ENCODE measurements at regions not wholly inside any gene's neighbourhood (a gene's known extent, or its start where the extent isn't known, plus 50 kb on each side); places are given as distances from the start of the nearest gene placed in this dataset.
"Not testable (repeated sequence)": the region's sequence is repeated elsewhere in the genome, so short reads cannot be mapped to it uniquely, and the experiment has no call there.

- DNase-seq; intact Hi-C loops (cut with DNase I); H3K36me3 ChIP-seq (replicated peaks in 1 of 2); H3K27ac ChIP-seq; H3K4me3 ChIP-seq; H3K27me3 ChIP-seq; H3K4me1 ChIP-seq (replicated peaks in 1 of 2); H3K9me3 ChIP-seq (replicated peaks in 1 of 3): not testable (repeated sequence)
- WGBS, 4 donors: 31 to 99% (median 94%) methylated on average over 28 to 50 of the region's 56 CpGs
These were observed 326.9 kb upstream of the PLGLB1 start for GRCh38 chr2:87348556-87348955.

- H3K27me3 ChIP-seq; H3K36me3 ChIP-seq (replicated peaks in 1 of 2); DNase-seq; H3K4me1 ChIP-seq (replicated peaks in 1 of 2); H3K9me3 ChIP-seq (replicated peaks in 1 of 3); intact Hi-C loops (cut with DNase I); H3K4me3 ChIP-seq; H3K27ac ChIP-seq: not testable (repeated sequence)
- 66 to 98% (median 95%) methylated on average over 26 to 51 of the region's 53 CpGs for WGBS, 4 donors
These were observed 327.4 kb upstream of the PLGLB1 start for GRCh38 chr2:87349006-87349405.

- H3K4me3 ChIP-seq: not testable (repeated sequence)
These were observed 330.7 kb upstream of the PLGLB1 start for GRCh38 chr2:87352178-87352934.

GRCh38 chr2:87353408-87353807 is 331.8 kb upstream of the PLGLB1 start:
- H3K27me3 ChIP-seq; H3K36me3 ChIP-seq (replicated peaks in 1 of 2); DNase-seq; intact Hi-C loops (cut with DNase I); H3K4me3 ChIP-seq; H3K9me3 ChIP-seq (replicated peaks in 1 of 3); H3K4me1 ChIP-seq (replicated peaks in 1 of 2); H3K27ac ChIP-seq: not testable (repeated sequence)
- 90 to 98% (median 94%) methylated on average over 5 to 6 of the region's 10 CpGs for WGBS, 4 donors

More at GRCh38 chr2:87352178-87352934, 330.7 kb upstream of the PLGLB1 start:
- H3K9me3 ChIP-seq (replicated peaks in 1 of 3); H3K27ac ChIP-seq; H3K27me3 ChIP-seq; H3K36me3 ChIP-seq (replicated peaks in 1 of 2); intact Hi-C loops (cut with DNase I); H3K4me1 ChIP-seq (replicated peaks in 1 of 2); DNase-seq: not testable (repeated sequence)
- WGBS, 4 donors: 84 to 98% (median 90%) methylated on average over 11 to 20 of the region's 21 CpGs

GRCh38 chr2:87354102-87354501 is 332.5 kb upstream of the PLGLB1 start:
- H3K4me1 ChIP-seq (replicated peaks in 1 of 2); DNase-seq; intact Hi-C loops (cut with DNase I): not testable (repeated sequence)

GRCh38 chr2:87360250-87360649 is 338.6 kb upstream of the PLGLB1 start:
- H3K4me3 ChIP-seq; DNase-seq; H3K9me3 ChIP-seq (replicated peaks in 1 of 3); intact Hi-C loops (cut with DNase I); H3K27ac ChIP-seq; H3K36me3 ChIP-seq (replicated peaks in 1 of 2); H3K27me3 ChIP-seq; H3K4me1 ChIP-seq (replicated peaks in 1 of 2): not testable (repeated sequence)

More at GRCh38 chr2:87354102-87354501, 332.5 kb upstream of the PLGLB1 start:
- H3K27ac ChIP-seq; H3K4me3 ChIP-seq; H3K36me3 ChIP-seq (replicated peaks in 1 of 2); H3K27me3 ChIP-seq; H3K9me3 ChIP-seq (replicated peaks in 1 of 3): not testable (repeated sequence)
- 78 to 95% methylated on average over 4 to 5 of the region's 6 CpGs; no CpG with 5 or more reads in 2 of the 4 donors for WGBS, 4 donors

GRCh38 chr2:87360927-87361326 is 339.3 kb upstream of the PLGLB1 start:
- 72 to 100% methylated on average over 2 of the region's 2 CpGs; no CpG with 5 or more reads in 2 of the 4 donors for WGBS, 4 donors
- intact Hi-C loops (cut with DNase I); H3K4me3 ChIP-seq; H3K36me3 ChIP-seq (replicated peaks in 1 of 2); H3K9me3 ChIP-seq (replicated peaks in 1 of 3); DNase-seq; H3K4me1 ChIP-seq (replicated peaks in 1 of 2); H3K27me3 ChIP-seq; H3K27ac ChIP-seq: not testable (repeated sequence)

GRCh38 chr2:87361805-87362204 is 340.2 kb upstream of the PLGLB1 start:
- H3K36me3 ChIP-seq (replicated peaks in 1 of 2); DNase-seq; H3K27ac ChIP-seq; intact Hi-C loops (cut with DNase I); H3K9me3 ChIP-seq (replicated peaks in 1 of 3); H3K4me1 ChIP-seq (replicated peaks in 1 of 2); H3K4me3 ChIP-seq; H3K27me3 ChIP-seq: not testable (repeated sequence)

GRCh38 chr2:87364379-87364778 is 342.7 kb upstream of the PLGLB1 start:
- H3K4me1 ChIP-seq (replicated peaks in 1 of 2); H3K27ac ChIP-seq; DNase-seq; H3K36me3 ChIP-seq (replicated peaks in 1 of 2); H3K27me3 ChIP-seq; H3K4me3 ChIP-seq; intact Hi-C loops (cut with DNase I); H3K9me3 ChIP-seq (replicated peaks in 1 of 3): not testable (repeated sequence)

GRCh38 chr2:87365038-87365437 is 343.4 kb upstream of the PLGLB1 start:
- H3K4me1 ChIP-seq (replicated peaks in 1 of 2); intact Hi-C loops (cut with DNase I); H3K4me3 ChIP-seq; H3K36me3 ChIP-seq (replicated peaks in 1 of 2); H3K9me3 ChIP-seq (replicated peaks in 1 of 3); H3K27ac ChIP-seq; H3K27me3 ChIP-seq; DNase-seq: not testable (repeated sequence)
- 69 to 86% (median 81%) methylated on average over 2 of the region's 2 CpGs for WGBS, 4 donors

GRCh38 chr2:87386063-87386560 is 361.8 kb upstream of the PLGLB2 start:
- H3K4me3 ChIP-seq; DNase-seq; intact Hi-C loops (cut with DNase I); H3K9me3 ChIP-seq (replicated peaks in 1 of 3); H3K4me1 ChIP-seq (replicated peaks in 1 of 2); H3K36me3 ChIP-seq (replicated peaks in 1 of 2); H3K27me3 ChIP-seq; H3K27ac ChIP-seq: not testable (repeated sequence)
- 64 to 83% (median 79%) methylated on average over 5 to 6 of the region's 7 CpGs for WGBS, 4 donors
